SH-SY5Y (cell line): ENCODE measurements at regions not wholly inside any gene's neighbourhood (a gene's known extent, or its start where the extent isn't known, plus 50 kb on each side); places are given as distances from the start of the nearest gene placed in this dataset.

ENCODE experiments used
- GATA2 ChIP-seq: IDR thresholded peaks from 2 replicates; pipeline ENCODE4 v1.6.1; 2011; ENCODE audit warnings: mild to moderate bottlenecking, low read depth, low read length
- GATA3 ChIP-seq: IDR thresholded peaks from 2 replicates; pipeline ENCODE4 v1.6.1; 2011; ENCODE audit warnings: low read depth, mild to moderate bottlenecking, low read length, moderate library complexity

- TF ChIP-seq GATA2 (no peak), GATA3 (no peak)
Observed at GRCh38 chr5:110873773-110874437, 135.1 kb downstream of the SLC25A46 start.
